ENCODE measurements at regions not wholly inside any gene's neighbourhood (a gene's known extent, or its start where the extent isn't known, plus 50 kb on each side); places are given as distances from the start of the nearest gene placed in this dataset.

DNA sequence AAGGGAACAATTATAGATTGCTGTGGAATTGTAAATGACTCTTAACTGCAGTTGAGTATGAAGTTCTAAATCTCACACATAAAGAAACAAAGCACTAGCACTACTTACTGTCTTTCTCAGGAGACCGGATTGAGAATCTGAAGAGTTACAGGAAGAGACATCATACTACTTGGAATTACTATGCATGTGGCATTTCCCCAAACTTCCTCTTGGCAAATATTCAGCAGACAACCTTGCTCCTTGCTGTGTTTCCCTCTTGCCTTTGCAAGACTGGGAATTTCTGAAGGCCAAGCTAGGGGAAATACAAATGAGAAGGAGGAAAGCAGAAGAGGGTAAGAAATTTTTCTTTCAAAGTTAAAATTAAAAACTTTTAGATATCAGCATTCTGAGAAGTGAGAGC lies 173.6 kb upstream of the KCTD3 start:
- H3K27ac ChIP-seq (ENCODE audit: low read length), result no peak overlapping the region
- intact Hi-C loops (cut with micrococcal nuclease), result no loop called here

DNA sequence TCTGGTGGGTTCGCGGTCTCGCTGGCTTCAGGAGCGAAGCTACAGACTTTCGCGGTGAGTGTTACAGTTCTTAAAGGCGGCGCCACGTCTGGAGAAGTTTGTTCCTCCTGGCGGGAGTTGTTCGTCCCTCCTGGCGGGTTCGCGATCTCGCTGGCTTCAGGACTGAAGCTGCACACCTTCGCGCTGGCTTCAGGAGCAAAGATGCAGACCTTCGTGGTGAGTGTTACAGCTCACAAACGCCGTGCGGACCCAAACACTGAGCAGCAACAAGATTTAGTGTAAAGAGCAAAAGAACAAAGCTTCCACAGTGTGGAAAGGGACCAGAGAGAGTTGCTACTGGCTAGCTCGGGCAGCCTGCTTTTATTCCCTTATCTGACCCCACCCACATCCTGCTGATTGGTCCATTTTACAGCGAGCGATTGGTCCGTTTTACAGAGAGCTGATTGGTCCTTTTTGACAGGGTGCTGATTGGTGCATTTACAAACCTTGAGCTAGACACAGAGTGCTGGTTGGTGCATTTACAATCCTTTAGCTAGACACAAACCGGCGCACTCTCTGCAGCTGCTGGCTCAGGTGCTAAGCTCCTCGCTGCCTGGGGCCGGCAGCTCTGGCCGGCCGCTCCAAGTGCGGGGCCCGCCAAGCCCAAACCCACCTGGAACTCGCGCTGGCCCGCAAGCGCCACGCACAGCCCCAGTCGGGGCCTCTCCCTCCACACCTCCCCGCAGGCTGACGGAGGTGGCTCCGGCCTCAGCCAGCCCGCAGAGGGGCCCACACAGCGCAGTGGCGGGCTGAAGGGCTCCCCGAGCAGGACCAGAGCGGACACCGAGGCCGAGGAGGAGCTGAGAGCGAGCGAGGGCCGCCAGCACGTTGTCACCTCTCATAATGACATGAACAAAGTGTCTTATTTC lies 172.8 kb upstream of the KCTD3 start:
- Histone ChIP-seq H3K4me1 (ENCODE audit: insufficient read depth, low read length) (no peaks in the 10 kb centered on the region), H3K9me2 (replicated peaks; ENCODE audit: low read length) (no peaks in the 10 kb centered on the region), H2AFZ (ENCODE audit: low read length) (no peak overlapping the region), H3K79me2 (ENCODE audit: low read length) (no peaks in the 10 kb centered on the region), H4K20me1 (ENCODE audit: low read length) (no peaks in the 10 kb centered on the region), H3K27ac (ENCODE audit: low read length) (no peak overlapping the region), H3K4me2 (ENCODE audit: low read length) (no peak overlapping the region), H3K9ac (ENCODE audit: low read length) (no peak overlapping the region), H3K27me3 (ENCODE audit: low read length) (no peaks in the 10 kb centered on the region), H3F3A (ENCODE audit: low read length, unreplicated experiment) (no peaks in the 10 kb centered on the region), H3K4me3 (ENCODE audit: low read length) (no peak overlapping the region), H3K9me3 (ENCODE audit: low read length) (no peaks in the 10 kb centered on the region), H3K36me3 (ENCODE audit: low read depth, low read length) (no peaks in the 10 kb centered on the region)
- ATAC-seq (no peak), DNase-seq (no peak)
- TF ChIP-seq EZH2phosphoT487 (IDR thresholded peaks at IDR 0.05; ENCODE audit: borderline replicate concordance, low read length) (no peak), EZH2 (IDR thresholded peaks at IDR 0.05; ENCODE audit: low read length, unreplicated experiment) (no peak)
- TF ChIP-seq, protein P1, sequence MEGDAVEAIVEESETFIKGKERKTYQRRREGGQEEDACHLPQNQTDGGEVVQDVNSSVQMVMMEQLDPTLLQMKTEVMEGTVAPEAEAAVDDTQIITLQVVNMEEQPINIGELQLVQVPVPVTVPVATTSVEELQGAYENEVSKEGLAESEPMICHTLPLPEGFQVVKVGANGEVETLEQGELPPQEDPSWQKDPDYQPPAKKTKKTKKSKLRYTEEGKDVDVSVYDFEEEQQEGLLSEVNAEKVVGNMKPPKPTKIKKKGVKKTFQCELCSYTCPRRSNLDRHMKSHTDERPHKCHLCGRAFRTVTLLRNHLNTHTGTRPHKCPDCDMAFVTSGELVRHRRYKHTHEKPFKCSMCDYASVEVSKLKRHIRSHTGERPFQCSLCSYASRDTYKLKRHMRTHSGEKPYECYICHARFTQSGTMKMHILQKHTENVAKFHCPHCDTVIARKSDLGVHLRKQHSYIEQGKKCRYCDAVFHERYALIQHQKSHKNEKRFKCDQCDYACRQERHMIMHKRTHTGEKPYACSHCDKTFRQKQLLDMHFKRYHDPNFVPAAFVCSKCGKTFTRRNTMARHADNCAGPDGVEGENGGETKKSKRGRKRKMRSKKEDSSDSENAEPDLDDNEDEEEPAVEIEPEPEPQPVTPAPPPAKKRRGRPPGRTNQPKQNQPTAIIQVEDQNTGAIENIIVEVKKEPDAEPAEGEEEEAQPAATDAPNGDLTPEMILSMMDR (conservative IDR thresholded peaks at IDR 0.05; ENCODE audit: low read depth, low read length), result no peak
- BruUV-seq (replicated peaks), result no TSS peak
- intact Hi-C loops (cut with micrococcal nuclease), result no loop called here
- POLR2A ChIA-PET (ENCODE audit: unreplicated experiment), result no interaction called here
- CTCF ChIA-PET, result no interaction called here

More for the DNA sequence above, 173.6 kb upstream of the KCTD3 start:
- no peak overlapping the region for H3K4me2 ChIP-seq (ENCODE audit: low read length)
- H3K9me3 ChIP-seq (ENCODE audit: low read length), result no peaks in the 10 kb centered on the region
- ChIA-PET CTCF (no interaction called here), POLR2A (ENCODE audit: unreplicated experiment) (no interaction called here)
- no peaks in the 10 kb centered on the region for H4K20me1 ChIP-seq (ENCODE audit: low read length)
- no peaks in the 10 kb centered on the region for H3K79me2 ChIP-seq (ENCODE audit: low read length)
- no peak overlapping the region for H3K9ac ChIP-seq (ENCODE audit: low read length)
- DNase-seq (no peak), ATAC-seq (no peak)
- no peaks in the 10 kb centered on the region for H3K27me3 ChIP-seq (ENCODE audit: low read length)
- TF ChIP-seq EZH2phosphoT487 (IDR thresholded peaks at IDR 0.05; ENCODE audit: borderline replicate concordance, low read length) (no peak), EZH2 (IDR thresholded peaks at IDR 0.05; ENCODE audit: low read length, unreplicated experiment) (no peak)
- TF ChIP-seq, protein P1 (conservative IDR thresholded peaks at IDR 0.05; ENCODE audit: low read depth, low read length), result no peak
- H3K4me1 ChIP-seq (ENCODE audit: insufficient read depth, low read length), result no peaks in the 10 kb centered on the region
- no TSS peak for BruUV-seq (replicated peaks)
- H3K36me3 ChIP-seq (ENCODE audit: low read depth, low read length), result no peaks in the 10 kb centered on the region
- no peaks in the 10 kb centered on the region for H3K9me2 ChIP-seq (replicated peaks; ENCODE audit: low read length)
- no peak overlapping the region for H3K4me3 ChIP-seq (ENCODE audit: low read length)
- no peaks in the 10 kb centered on the region for H3F3A ChIP-seq (ENCODE audit: low read length, unreplicated experiment)
- no peak overlapping the region for H2AFZ ChIP-seq (ENCODE audit: low read length)

DNA sequence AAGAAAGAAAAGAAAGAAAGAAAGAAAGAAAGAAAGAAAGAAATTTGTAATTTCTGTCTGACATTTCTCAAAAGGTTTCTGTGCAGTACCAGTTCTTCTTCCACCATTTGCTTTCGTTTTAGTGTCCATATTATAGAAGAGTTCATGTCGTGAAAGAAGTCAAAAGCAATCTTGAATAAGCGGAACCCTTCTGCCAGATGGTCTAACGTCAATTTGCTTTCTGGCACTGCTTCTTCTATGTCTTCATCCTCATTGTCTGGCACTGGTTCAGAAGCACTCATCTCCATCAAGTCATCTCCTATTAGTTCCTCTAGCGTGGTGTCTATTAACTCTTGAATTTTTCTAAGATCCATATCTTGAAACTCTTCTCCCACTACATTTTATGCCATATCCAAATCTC lies 170.0 kb upstream of the KCTD3 start:
- Histone ChIP-seq H3K9me2 (replicated peaks; ENCODE audit: low read length) (no peaks in the 10 kb centered on the region), H3K36me3 (ENCODE audit: low read depth, low read length) (no peaks in the 10 kb centered on the region), H3K27ac (ENCODE audit: low read length) (no peak overlapping the region), H3K27me3 (ENCODE audit: low read length) (no peaks in the 10 kb centered on the region), H3K4me3 (ENCODE audit: low read length) (no peak overlapping the region), H3K4me1 (ENCODE audit: insufficient read depth, low read length) (no peaks in the 10 kb centered on the region), H3F3A (ENCODE audit: low read length, unreplicated experiment) (no peaks in the 10 kb centered on the region), H3K4me2 (ENCODE audit: low read length) (no peak overlapping the region), H4K20me1 (ENCODE audit: low read length) (no peaks in the 10 kb centered on the region), H3K9me3 (ENCODE audit: low read length) (no peaks in the 10 kb centered on the region), H2AFZ (ENCODE audit: low read length) (no peak overlapping the region), H3K9ac (ENCODE audit: low read length) (no peak overlapping the region), H3K79me2 (ENCODE audit: low read length) (no peaks in the 10 kb centered on the region)
- ChIA-PET CTCF (no interaction called here), POLR2A (ENCODE audit: unreplicated experiment) (no interaction called here)
- intact Hi-C loops (cut with micrococcal nuclease), result no loop called here
- DNase-seq, result no peak
- ATAC-seq, result no peak
- no peak for TF ChIP-seq EZH2phosphoT487 (IDR thresholded peaks at IDR 0.05; ENCODE audit: borderline replicate concordance, low read length)
- TF ChIP-seq, protein P1 (conservative IDR thresholded peaks at IDR 0.05; ENCODE audit: low read depth, low read length), result no peak
- no peak for TF ChIP-seq EZH2 (IDR thresholded peaks at IDR 0.05; ENCODE audit: low read length, unreplicated experiment)
- no TSS peak for BruUV-seq (replicated peaks)

Measured in PC-3 (cell line).